Prostate gland (tissue), 2 donors: ENCODE measurements at regions not wholly inside any gene's neighbourhood (a gene's known extent, or its start where the extent isn't known, plus 50 kb on each side); places are given as distances from the start of the nearest gene placed in this dataset.
"Not testable (repeated sequence)": the region's sequence is repeated elsewhere in the genome, so short reads cannot be mapped to it uniquely, and the experiment has no call there.

Source experiments
- CTCF ChIP-seq, 4 experiments: fragments of 200-600 bp in 2 of 4; fragments of 450-650 bp in 2 of 4; sonication (generic) in 2 of 4; IDR thresholded peaks; 1 replicate in 3 of 4; 2 replicates in 1 of 4; pipeline ENCODE4 v1.5.1; 2016 to 2019; ENCODE audit warnings: antibody characterized with exemption in 4 of 4, mild to moderate bottlenecking in 2 of 4, moderate library complexity in 2 of 4
- POLR2A ChIP-seq: fragments of 450-650 bp; IDR thresholded peaks from one replicate; pipeline ENCODE4 v1.6.1; 2016; ENCODE audit warnings: antibody characterized with exemption, mild to moderate bottlenecking
- POLR2AphosphoS5 ChIP-seq: sonication (generic); formaldehyde crosslinking; IDR thresholded peaks from one replicate; pipeline ENCODE4 v1.6.1; 2017; ENCODE audit warnings: antibody characterized with exemption

- TF ChIP-seq CTCF (IDR thresholded peaks at IDR 0.05); POLR2AphosphoS5; POLR2A: not testable (repeated sequence)
Observed at GRCh38 chr4:118556576-118556975, 128.6 kb upstream of the METTL14 start.
